GM18519 (cell line): ENCODE measurements at regions not wholly inside any gene's neighbourhood (a gene's known extent, or its start where the extent isn't known, plus 50 kb on each side); places are given as distances from the start of the nearest gene placed in this dataset.
"Not testable (repeated sequence)": the region's sequence is repeated elsewhere in the genome, so short reads cannot be mapped to it uniquely, and the experiment has no call there.

ENCODE experiments used
- ATAC-seq: cut with Tn5 transposase; IDR thresholded peaks from one replicate; pipeline ENCODE4 v1.9.1; 2021; ENCODE audit warnings: mild to moderate bottlenecking, moderate library complexity; ENCODE audit not compliant: unreplicated experiment, low FRiP score

GRCh38 chrX:75873993-75874392, 88.9 kb upstream of the MAGEE2 start:
- no peak for ATAC-seq

GRCh38 chrX:75883446-75883845, 98.4 kb upstream of the MAGEE2 start:
- ATAC-seq, result no peak

GRCh38 chrX:75887833-75888232, 102.8 kb upstream of the MAGEE2 start:
- ATAC-seq, result no peak

GRCh38 chrX:75892749-75893148, 107.7 kb upstream of the MAGEE2 start:
- ATAC-seq, result no peak

GRCh38 chrX:75893281-75893680, 108.2 kb upstream of the MAGEE2 start:
- ATAC-seq, result no peak

GRCh38 chrX:75911716-75912115, 126.7 kb upstream of the MAGEE2 start:
- ATAC-seq, result no peak

- no peak for ATAC-seq
Observed at GRCh38 chrX:75957107-75957610, 172.1 kb upstream of the MAGEE2 start.

GRCh38 chrX:75961321-75961720, 176.3 kb upstream of the MAGEE2 start:
- not testable (repeated sequence) for ATAC-seq

- no peak for ATAC-seq
Observed at GRCh38 chrX:75963774-75964173, 178.7 kb upstream of the MAGEE2 start.

- no peak for ATAC-seq
Observed at GRCh38 chrX:75968293-75968692, 183.2 kb upstream of the MAGEE2 start.

GRCh38 chrX:75986976-75987375, 185.9 kb upstream of the PBDC1 start:
- no peak for ATAC-seq

GRCh38 chrX:75989806-75990590, 182.9 kb upstream of the PBDC1 start:
- ATAC-seq, result peak; percentile 83

GRCh38 chrX:75997692-75998091, 175.2 kb upstream of the PBDC1 start:
- no peak for ATAC-seq

- no peak for ATAC-seq
Observed at GRCh38 chrX:76014321-76014720, 158.5 kb upstream of the PBDC1 start.

GRCh38 chrX:76026292-76026691, 146.6 kb upstream of the PBDC1 start:
- ATAC-seq, result no peak

- no peak for ATAC-seq
Observed at GRCh38 chrX:76026751-76027150, 146.1 kb upstream of the PBDC1 start.

- no peak for ATAC-seq
Observed at GRCh38 chrX:76029385-76029784, 143.5 kb upstream of the PBDC1 start.

GRCh38 chrX:76064825-76065224, 108.0 kb upstream of the PBDC1 start:
- ATAC-seq, result peak; percentile 41

GRCh38 chrX:76076124-76076523, 96.7 kb upstream of the PBDC1 start:
- no peak for ATAC-seq

GRCh38 chrX:76109654-76110053, 63.2 kb upstream of the PBDC1 start:
- ATAC-seq, result no peak
